GM12892 (cell line): ENCODE measurements at regions not wholly inside any gene's neighbourhood (a gene's known extent, or its start where the extent isn't known, plus 50 kb on each side); places are given as distances from the start of the nearest gene placed in this dataset.
"Not testable (repeated sequence)": the region's sequence is repeated elsewhere in the genome, so short reads cannot be mapped to it uniquely, and the experiment has no call there.

Source experiments
- POLR2A ChIP-seq: IDR thresholded peaks from 2 replicates; pipeline ENCODE4 v1.6.1; 2011; ENCODE audit warnings: low read depth, low read length, control low read depth
- POLR2AphosphoS5 ChIP-seq: IDR thresholded peaks from 2 replicates; pipeline ENCODE4 v1.6.1; 2011; ENCODE audit warnings: low read depth, low read length, control low read depth
- TAF1 ChIP-seq: IDR thresholded peaks from 2 replicates; pipeline ENCODE4 v1.6.1; 2011; ENCODE audit warnings: low read depth, mild to moderate bottlenecking, control low read depth, low read length, borderline replicate concordance

DNA sequence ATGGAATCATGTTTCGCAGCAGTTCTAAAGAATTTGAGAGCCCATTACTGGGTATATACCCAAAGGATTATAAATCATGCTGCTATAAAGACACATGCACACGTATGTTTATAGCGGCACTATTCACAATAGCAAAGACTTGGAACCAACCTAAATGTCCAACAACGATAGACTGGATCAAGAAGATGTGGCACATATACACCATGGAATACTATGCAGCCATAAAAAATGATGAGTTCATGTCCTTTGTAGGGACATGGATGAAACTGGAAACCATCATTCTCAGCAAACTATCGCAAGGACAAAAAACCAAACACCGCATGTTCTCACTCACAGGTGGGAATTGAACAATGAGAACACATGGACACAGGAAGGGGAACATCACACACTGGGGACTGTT lies 106.1 kb downstream of the NAV1 start:
- not testable (repeated sequence) for TF ChIP-seq POLR2A, TAF1, POLR2AphosphoS5
